ENCODE measurements at regions not wholly inside any gene's neighbourhood (a gene's known extent, or its start where the extent isn't known, plus 50 kb on each side); places are given as distances from the start of the nearest gene placed in this dataset.

GRCh38 chr20:22507240-22507961, 77.0 kb downstream of the FOXA2 start:
- CTCF ChIA-PET (ENCODE audit: low intra/inter-chr PET ratio), result no interaction called here
- TF ChIP-seq PHTF2 (CRISPR knock-in tag; IDR thresholded peaks at IDR 0.05) (no peak), IRF1 (CRISPR knock-in tag; IDR thresholded peaks at IDR 0.05; ENCODE audit: borderline replicate concordance) (no peak), SMARCE1 (IDR thresholded peaks at IDR 0.05) (no peak), RBM17 (IDR thresholded peaks at IDR 0.05; ENCODE audit: borderline replicate concordance, low read depth, low read length) (no peak), ZNF316 (IDR thresholded peaks at IDR 0.05) (no peak), ZNF24 (IDR thresholded peaks at IDR 0.05) (no peak), FOXP4 (CRISPR knock-in tag; IDR thresholded peaks at IDR 0.05; ENCODE audit: borderline replicate concordance) (no peak), RERE (CRISPR knock-in tag; IDR thresholded peaks at IDR 0.05; ENCODE audit: borderline replicate concordance) (no peak), NFATC3 (IDR thresholded peaks at IDR 0.05) (no peak), POLR2A (conservative IDR thresholded peaks at IDR 0.05) (no peak), TFE3 (CRISPR knock-in tag; IDR thresholded peaks at IDR 0.05) (no peak), MAFF (IDR thresholded peaks at IDR 0.05; ENCODE audit: low read length) (no peak), MED1 (CRISPR knock-in tag; IDR thresholded peaks at IDR 0.05; ENCODE audit: borderline replicate concordance) (no peak)

More at GRCh38 chr20:22507240-22507961, 77.0 kb downstream of the FOXA2 start:
- Histone ChIP-seq H3K9ac (ENCODE audit: insufficient read depth in 1 of 2, low read depth in 2 of 2, low read length in 2 of 2) (no peak overlapping the region), H3K9me1 (ENCODE audit: control insufficient read depth, insufficient read depth, low read length) (no peaks in the 10 kb centered on the region), H3K36me3 (ENCODE audit: control insufficient read depth, insufficient read depth, low read length) (no peaks in the 10 kb centered on the region), H4K20me1 (replicated peaks; ENCODE audit: control insufficient read depth, insufficient read depth, low read length) (no peaks in the 10 kb centered on the region), H3K9me3 (replicated peaks; ENCODE audit: control insufficient read depth, insufficient read depth, low read depth, low read length) (no peaks in the 10 kb centered on the region), H3K27me3 (ENCODE audit: control insufficient read depth in 2 of 2, insufficient read depth in 2 of 2, low read length in 2 of 2) (peaks cover 0 to 3% of the 10 kb centered on the region in 2 experiments; a peak in 1 of 5 replicates), H3K4me3 (no peak overlapping the region), H3K4me1 (replicated peaks in 1 of 2; ENCODE audit: control insufficient read depth in 2 of 2, insufficient read depth in 2 of 2, low read length in 2 of 2) (peaks cover 3 to 10% of the 10 kb centered on the region in 2 experiments; a peak in 3 of 5 replicates), H3K27ac (ENCODE audit: extremely low read depth, low read depth, low read length) (no peak overlapping the region), H3K4me2 (ENCODE audit: insufficient read depth, low read length) (no peak overlapping the region), H3K79me2 (ENCODE audit: control insufficient read depth, insufficient read depth, low read length) (no peaks in the 10 kb centered on the region), H2AFZ (ENCODE audit: low read depth, low read length) (no peak overlapping the region)
- in situ Hi-C loops (cut with MboI), result no loop called here
- BruUV-seq (replicated peaks), result no TSS peak
- intact Hi-C loops (cut with micrococcal nuclease), result no loop called here
- 60% methylated on average over 4 of the region's 5 CpGs for WGBS (ENCODE audit: insufficient coverage, low coverage, missing lambda C conversion rate)
- no peak for DNase-seq (ENCODE audit: extremely low read depth in 1 of 4, low spot score in 3 of 4)
- no peak for FAIRE-seq
- no peak for ATAC-seq
- POLR2A ChIA-PET, result interaction anchor here (1.0 kb wide), 1 partner anchor 10 kb away, joined by 3 read pairs; no protein-coding TSS in a partner anchor

Measured in K562 (cell line).